ENCODE measurements at regions not wholly inside any gene's neighbourhood (a gene's known extent, or its start where the extent isn't known, plus 50 kb on each side); places are given as distances from the start of the nearest gene placed in this dataset.
"Not testable (repeated sequence)": the region's sequence is repeated elsewhere in the genome, so short reads cannot be mapped to it uniquely, and the experiment has no call there.

DNA sequence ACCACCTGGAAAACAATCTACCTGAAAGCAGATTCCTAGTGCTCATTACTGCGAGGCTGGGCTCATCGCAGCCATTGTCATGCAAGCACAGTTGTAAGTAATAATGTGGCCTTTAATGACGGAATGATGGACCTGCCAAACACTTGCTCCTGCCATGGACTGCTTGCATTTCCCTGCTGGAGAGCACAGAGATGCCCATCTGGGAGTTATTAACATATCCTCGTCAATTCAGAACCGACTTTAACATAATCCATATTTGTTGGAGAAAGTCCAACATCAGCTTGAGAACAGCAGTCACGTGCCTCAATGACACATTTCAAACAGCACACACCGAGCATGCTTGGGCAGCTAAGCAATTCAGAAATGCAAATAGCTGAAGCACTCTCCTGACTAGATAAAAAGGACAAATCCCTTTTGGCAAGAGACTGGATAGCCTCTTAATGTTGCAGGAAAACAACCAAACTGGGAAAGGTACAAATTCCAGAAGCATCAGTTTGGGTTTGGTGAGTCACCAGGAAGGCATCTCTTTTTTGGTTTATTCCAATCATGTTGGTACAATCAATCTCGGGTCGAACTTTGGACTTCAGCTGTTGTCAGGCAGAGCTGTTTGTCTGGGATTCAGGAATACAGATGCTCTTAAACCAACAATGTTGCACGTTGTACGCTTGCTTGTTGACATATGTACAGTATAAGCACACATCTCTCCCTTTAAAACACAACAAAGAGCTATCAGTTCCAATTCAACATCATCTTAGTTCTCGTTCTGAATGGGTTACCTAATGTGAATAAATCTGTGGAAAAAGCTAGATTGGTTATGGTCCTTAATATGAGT lies 395.8 kb downstream of the LNPK start:
- DNase-seq (ENCODE audit: low read depth) = no peak

DNA sequence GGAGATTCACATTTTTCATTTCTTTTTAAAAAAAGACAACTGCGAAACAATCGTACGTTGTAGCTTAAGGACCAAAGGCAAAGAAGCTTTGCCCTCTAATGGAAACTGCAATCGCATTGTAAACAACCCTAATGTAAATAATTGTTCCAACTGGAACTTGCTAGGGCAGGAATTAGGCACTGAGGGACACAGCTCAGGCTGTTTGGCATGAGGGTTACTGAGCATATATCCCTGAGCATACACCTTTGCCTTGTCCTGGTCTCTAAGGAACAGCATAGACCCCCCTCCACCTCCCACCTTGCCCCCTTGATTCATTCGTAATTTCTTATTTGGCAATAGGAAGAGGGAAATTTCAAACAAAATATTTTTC lies 396.4 kb downstream of the LNPK start:
- no peak for DNase-seq (ENCODE audit: low read depth)

DNA sequence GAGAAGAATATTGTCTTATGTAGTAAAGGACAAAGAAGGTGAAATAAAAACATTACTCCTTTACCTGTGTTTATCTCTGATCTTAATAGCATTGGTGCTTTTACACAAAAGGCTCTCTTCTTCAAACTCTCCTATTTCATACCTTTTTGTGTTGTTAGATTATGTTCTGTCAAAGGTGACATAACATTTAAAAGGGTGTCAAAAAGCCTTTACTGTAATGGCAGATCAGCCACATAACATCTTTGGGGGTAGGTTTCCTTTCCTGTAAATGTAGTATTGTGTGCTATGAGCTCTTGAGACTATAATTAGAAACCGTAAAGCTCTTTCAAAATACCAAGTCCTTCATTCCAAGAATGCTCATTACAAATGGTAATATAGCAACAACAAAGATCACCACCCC lies 400.1 kb downstream of the LNPK start:
- no peak for DNase-seq (ENCODE audit: low read depth)

DNA sequence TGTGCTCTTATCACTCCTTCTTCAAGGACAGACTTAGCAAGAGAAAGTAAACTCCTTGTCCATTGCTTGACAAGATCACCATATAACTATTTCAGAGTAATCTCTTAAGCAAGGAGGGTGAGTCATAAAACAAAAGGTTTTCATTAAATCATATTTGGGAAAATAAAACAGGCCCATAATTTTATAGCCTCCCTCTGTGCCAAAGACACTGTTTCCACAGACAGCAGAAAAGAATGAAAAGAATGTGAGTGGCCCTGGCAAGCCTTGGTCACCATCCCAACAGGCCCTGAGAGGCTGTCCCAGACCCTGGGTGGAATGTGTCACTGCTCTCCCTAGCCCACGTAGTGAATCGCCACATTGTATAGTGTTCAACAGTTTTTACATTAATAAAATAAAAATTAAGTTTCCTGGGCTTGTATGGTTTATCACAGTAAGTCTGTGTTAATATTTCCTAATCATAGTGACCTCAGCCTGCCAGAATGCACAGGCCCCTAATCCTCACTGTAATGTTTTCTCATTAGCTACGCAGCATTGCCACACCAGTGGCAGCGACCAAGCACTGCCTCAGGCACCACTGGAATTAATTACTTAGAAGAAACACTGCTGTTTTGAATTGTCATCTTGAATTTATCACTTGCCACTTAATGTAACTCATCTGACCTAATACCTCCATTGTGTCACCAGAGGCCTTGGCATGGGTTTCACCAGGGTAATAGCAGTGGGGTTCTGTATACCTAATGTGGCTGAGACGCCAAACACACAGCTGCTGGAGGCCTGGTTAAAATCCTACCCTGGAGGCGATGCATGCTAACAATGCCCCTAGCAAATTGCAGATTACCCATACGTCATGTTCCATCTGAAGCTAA lies 401.9 kb downstream of the LNPK start:
- DNase-seq (ENCODE audit: low read depth) = no peak

DNA sequence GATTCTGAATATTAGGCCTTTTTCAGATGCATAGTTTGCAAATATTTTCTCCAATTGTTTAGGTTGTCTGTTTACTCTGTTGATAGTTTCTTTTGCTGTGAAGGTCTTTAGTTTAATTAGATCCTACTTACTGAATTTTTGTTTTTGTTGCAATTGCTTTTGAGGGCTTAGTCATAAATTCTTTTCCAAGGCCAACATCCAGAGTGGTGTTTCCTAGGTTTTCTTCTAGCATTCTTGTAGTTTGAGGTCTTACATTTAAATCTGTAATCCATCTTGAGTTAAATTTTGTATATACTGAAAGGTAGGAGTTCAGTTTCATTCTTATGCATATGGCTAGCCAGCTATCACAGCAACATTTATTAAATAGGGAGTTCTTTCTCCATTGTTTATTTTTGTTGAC lies 404.8 kb downstream of the LNPK start:
- no peak for DNase-seq (ENCODE audit: low read depth)

DNA sequence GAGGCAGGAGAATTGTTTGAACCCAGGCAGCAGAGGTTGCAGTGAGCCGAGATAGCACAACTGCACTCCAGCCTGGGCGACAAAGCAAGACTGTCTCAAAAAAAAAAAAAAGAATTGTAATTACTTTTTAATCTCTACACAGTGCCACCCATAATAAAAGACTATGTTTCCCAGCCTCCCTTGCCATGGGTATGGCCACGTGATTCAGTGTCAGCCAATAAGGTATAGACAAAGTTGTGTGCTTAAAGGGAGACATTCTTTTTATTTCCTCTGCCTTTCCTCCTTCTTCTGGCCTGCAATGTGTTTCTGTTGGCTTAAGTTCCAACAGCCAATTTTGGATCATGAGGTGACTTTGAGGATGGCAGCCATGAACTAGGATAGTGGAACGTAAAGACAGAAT lies 406.9 kb downstream of the LNPK start:
- no peak for DNase-seq (ENCODE audit: low read depth)

DNA sequence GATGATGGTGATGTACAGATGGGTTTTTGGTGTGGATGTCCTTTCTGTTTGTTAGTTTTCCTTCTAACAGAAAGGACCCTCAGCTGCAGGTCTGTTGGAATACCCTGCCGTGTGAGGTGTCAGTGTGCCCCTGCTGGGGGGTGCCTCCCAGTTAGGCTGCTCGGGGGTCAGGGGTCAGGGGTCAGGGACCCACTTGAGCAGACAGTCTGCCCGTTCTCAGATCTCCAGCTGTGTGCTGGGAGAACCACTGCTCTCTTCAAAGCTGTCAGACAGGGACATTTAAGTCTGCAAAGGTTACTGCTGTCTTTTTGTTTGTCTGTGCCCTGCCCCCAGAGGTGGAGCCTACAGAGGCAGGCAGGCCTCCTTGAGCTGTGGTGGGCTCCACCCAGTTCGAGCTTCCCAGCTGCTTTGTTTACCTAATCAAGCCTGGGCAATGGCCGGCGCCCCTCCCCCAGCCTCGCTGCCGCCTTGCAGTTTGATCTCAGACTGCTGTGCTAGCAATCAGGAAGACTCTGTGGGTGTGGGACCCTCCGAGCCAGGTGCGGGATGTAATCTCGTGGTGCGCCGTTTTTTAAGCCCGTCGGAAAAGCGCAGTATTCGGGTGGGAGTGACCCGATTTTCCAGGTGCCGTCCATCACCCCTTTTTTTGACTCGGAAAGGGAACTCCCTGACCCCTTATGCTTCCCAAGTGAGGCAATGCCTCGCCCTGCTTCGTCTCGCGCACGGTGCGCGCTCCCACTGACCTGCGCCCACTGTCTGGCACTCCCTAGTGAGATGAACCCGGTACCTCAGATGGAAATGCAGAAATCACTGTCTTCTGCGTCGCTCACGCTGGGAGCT lies 408.2 kb downstream of the LNPK start:
- not testable (repeated sequence) for DNase-seq (ENCODE audit: low read depth)

DNA sequence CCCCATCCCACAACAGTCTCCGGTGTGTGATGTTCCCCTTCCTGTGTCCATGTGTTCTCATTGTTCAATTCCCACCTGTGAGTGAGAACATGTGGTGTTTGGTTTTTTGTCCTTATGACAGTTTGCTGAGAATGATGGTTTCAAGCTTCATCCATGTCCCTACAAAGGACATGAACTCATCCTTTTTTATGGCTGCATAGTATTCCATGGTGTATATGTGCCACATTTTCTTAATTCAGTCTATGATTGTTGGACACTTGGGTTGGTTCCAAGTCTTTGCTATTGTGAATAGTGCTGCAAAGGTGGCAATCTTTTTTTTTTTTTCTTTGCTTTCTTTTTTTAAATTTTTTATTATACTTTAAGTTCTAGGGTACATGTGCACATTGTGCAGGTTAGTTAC lies 406.7 kb upstream of the ATP5MC3 start:
- DNase-seq (ENCODE audit: low read depth) = not testable (repeated sequence)

DNA sequence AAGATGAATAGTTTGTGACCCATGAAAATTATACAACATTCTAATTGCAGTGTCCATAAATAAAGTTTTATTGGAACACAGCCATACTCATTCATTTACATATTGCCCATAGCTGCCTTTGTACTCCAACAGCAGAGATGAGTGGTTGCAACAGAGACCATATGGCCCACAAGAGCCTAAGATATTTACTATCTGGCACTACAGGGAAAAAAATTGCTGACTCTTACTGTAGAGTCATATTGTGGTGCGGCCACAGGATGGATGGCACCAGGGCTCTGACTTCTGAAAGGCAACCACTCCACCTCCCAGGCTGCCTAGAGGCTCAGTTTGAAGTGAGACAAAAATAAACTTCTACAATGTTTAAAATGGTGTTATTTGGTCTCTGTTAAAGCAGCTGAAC lies 404.0 kb upstream of the ATP5MC3 start:
- DNase-seq (ENCODE audit: low read depth) = no peak

DNA sequence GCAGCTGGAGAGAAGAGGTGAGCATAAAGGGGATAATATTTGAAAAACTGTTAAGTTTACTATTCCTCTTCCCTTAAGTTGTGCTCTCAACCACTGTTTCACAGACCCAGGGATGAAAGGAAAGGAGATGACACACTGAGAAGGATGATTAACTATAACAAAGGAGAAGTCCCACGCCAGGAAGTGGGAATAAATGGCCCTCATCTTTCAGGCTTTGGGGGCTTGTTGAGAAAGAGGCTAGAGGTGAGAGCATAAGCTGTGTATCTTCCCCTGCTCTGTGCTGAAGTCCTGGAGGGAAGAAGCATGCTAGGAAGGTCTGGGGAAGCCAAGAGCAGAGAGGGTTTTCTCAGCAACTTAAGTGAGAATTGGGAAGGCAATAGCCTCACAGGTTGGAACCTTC lies 399.1 kb upstream of the ATP5MC3 start:
- no peak for DNase-seq (ENCODE audit: low read depth)

DNA sequence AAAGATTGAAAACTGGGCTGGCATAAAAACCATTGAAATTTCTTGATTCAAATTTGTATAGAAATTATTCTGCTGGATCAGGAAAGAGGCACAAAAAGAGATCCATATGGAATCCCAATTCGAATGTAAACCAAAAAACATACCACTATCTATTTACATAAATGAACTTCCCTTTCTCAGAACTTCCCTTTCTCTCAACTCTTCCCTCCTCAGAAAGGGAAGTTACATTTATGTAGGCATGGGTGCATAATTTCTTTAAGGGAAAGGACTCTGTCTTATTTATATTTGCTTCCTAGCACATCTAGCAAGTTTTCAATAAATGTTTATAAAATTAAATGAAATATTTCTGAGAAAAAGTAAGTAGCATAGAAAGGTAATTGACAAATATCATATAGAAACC lies 398.1 kb upstream of the ATP5MC3 start:
- no peak for DNase-seq (ENCODE audit: low read depth)

DNA sequence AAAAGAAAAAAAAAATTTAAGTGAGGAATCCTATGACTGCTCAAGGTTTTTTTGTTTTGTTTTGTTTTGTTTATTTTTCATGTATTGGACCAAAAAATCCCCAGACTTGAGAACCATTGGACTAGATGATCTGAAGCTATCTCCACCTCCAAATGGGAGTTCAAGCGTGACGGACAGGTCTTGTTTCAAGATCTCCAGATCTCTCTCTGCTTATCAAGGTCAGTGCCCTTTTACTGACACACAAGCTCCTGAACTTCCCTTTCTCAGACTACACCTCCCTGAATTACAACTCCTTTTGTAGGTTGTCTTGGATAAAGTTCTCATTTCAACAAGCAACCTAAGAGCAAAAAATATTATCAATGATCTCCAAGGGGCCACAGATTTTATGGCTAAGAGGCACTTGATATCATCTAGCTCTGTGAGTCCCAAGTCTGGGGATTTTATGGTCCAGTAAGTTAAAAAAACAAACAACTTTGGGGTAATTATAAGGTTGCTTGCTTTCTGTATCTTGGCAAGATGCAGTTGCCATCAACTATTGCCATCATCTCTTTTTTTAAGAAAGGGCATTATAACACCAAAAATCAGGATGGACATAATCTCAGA lies 396.0 kb upstream of the ATP5MC3 start:
- no peak for DNase-seq (ENCODE audit: low read depth)

DNA sequence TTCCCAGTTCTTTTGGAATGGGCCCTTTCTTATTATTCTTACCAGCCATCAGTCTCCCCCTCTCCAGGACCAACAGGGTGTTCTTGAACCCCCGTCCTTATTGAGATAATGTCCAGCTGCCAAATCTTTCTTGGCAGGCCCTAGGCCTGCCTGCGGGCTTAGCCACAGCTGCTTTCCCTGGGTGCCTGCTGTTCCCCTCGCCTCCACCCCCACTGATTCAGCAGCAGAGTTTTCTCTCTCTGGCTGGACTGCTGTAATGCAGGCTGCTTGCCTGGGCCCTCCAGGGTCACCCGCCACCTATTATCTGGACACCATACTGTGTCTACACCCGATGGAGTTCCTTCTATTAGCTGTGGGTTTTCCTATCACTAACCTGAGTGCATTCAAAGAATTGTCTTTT lies 395.4 kb upstream of the ATP5MC3 start:
- DNase-seq (ENCODE audit: low read depth) = no peak

DNA sequence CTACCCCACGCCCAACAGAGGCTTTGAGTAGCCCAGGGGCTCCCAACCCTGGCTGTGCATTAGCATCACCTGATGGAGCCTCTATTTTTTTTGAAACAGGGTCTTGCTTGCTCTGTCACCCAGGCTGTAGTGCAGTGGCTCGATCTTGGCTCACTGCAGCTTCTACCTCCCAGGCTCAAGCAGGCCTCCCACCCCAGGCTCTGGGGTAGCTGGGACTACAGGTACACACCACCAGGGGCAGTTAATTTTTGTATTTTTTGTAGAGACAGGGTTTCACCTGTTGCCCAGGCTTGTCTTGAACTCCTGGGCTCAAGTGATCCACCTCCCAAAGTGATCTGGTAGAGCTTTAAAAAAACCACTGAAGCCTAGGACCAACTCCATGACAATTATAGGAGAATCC lies 394.8 kb upstream of the ATP5MC3 start:
- DNase-seq (ENCODE audit: low read depth) = no peak

DNA sequence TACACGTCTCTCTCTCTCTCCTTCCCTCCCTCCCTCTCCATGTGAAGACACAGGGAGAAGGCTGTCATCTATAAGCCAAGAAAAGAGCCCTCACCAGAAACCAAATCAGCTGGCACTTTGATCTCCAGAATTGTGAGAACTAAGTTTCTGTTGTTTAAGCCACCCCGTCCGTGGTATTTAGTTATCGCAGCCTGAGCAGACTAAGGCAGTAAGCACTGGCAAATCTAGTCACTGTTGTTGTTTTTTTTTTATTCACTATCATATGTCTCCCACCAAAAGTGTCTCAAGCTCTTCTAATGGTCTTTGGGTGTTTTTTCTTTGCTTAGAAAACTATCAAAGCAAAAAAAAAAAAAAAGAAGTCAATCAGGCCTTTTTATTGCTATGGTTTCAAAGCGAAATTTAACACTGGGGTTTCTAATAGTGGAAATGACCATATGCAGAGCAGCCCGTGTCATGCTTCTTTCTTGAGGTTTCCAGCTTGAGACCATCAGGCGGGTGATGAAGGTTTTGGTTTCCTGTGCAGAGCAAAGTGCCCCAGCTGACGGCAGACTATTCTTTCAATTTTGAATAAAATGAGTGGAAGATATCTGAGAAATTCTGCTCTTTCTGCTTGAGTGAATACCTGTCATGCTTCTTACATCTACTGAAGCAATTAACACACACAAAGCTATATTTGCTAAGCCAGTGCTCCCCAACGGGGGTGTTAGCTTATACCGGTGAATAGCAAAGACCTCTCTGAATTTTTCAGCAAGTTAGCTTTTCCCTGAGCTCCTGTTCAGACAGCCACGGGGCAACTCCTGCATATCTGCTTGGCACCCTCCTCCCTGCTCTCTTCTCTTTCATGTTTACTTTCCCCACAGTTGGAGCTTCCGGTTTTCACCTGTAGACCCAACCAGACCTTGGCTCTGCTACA lies 394.1 kb upstream of the ATP5MC3 start:
- DNase-seq (ENCODE audit: low read depth) = no peak

DNA sequence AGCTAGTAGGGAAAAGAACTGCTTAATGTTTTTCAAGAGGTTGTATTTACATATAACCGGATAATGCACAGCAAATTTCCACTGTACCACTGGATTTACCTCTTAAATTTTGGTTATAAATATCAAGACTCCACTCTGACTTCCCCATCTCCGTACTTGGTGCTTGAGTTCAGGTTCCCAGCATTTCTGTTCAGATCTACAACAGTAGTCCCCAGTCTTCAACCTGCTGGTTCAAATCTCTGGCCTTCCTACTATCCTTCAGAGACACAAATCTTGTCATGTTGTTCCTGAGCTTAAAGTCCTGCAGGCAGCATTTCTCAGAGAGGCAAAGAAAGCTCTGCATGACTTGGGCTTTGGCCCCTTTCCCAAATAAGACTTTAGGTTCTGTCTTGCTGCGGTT lies 392.6 kb upstream of the ATP5MC3 start:
- no peak for DNase-seq (ENCODE audit: low read depth)

DNA sequence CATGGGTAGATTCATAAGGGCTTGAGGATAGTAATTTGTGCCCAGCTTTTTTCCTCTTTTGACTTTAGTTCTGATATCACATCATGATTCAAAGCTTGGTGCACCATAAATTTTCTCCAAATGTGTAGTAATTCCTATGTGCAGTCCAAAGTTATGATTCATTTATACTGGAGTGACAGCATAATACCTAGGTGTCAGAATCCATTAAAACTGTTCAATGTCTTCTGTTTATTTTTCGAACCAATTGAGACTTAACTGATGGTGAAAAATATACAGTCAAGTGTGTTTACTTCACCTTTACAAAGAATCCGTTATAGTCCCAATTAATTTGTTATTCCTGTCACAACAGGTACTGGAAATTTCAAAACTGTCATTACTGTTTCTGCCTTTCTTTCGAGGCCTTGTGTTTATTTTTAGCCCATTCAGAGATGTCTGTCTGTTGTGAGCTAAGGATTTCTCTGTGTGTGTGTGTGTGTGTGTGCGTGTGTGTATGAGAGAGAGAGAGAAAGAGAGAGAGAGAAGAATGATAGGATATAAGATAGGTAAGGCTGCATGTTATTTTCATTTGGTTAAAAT lies 389.7 kb upstream of the ATP5MC3 start:
- DNase-seq (ENCODE audit: low read depth) = no peak

DNA sequence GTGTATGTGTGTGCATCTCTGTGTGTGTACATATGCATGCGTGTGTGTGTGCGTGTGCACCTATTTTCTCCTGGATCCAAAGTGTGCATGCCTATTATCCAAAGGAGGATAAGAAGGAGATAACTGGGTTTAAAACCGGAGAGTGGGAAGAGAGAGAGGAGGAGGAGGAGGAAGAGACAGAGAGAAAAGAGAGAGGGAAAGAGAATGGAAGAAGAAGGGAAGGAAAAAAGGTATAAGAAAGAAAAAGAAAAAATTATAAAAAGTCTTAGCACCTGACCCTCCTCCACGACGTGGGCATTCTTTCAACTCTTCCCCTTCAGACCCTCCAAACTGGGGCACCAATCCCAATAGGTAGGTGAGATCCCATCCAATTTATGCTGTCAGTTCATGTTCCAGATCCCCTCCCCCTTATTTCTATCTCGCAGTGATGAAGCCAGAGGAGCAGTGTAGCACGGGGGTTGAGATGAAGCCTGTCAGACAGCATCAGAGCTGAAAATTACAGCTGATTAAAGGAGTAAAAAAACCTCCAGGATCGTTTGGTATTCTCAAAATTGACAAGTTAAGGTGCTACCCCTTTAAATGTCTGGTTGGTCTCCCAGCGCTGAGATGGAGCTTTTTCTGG lies 386.7 kb upstream of the ATP5MC3 start:
- DNase-seq (ENCODE audit: low read depth) = no peak

DNA sequence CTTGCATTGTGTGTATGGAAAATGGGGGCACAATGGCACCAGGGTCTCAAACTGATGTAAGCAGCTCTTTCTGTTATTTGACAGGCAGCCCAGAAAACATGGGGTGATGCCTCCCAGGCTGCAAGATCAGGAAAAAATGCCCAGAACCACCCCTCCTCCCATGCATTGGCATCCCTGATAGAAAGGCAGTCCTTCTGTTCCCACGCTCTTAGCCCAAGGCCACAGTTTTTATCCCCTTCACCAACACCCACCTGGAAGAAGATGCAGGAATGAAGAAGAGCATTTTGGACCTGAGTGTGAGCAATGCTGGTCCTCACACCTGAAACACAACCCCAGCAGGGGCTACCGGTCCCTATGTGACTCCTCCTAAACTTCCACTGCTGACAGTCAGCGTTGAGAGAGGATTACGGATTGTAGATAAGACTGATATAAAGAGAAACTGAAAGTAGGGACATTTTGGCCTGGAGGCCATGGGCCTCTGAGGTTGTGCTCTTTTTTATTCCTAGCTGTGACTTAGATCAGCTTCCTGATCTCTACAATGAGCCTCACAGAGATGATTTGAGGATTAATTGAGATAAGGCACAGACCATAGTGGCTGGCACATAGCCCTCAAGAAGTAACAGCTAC lies 386.0 kb upstream of the ATP5MC3 start:
- no peak for DNase-seq (ENCODE audit: low read depth)
